NCI-H1694 treated with DMSO at 0.1 percent for 48 hours (cell line): ENCODE measurements at regions not wholly inside any gene's neighbourhood (a gene's known extent, or its start where the extent isn't known, plus 50 kb on each side); places are given as distances from the start of the nearest gene placed in this dataset.
A peak's percentile ranks its signal among the peaks of the same experiment; 100 is the strongest.
"Not testable (repeated sequence)": the region's sequence is repeated elsewhere in the genome, so short reads cannot be mapped to it uniquely, and the experiment has no call there.

Experiments used
- DNase-seq: peaks from one replicate; lab custom pipeline; 2025; lab: John Stamatoyannopoulos, UW

- DNase-seq: no peak
These were observed 411.1 kb downstream of the TMEM121 start for GRCh38 chr14:105937253-105938054.

- DNase-seq: no peak
These were observed 411.9 kb downstream of the TMEM121 start for GRCh38 chr14:105938055-105938863.

- no peak for DNase-seq
These were observed 412.6 kb downstream of the TMEM121 start for GRCh38 chr14:105938959-105939358.

GRCh38 chr14:105939810-105940508, 413.6 kb downstream of the TMEM121 start:
- DNase-seq: no peak

GRCh38 chr14:105940534-105941225, 414.3 kb downstream of the TMEM121 start:
- no peak for DNase-seq

- no peak for DNase-seq
These were observed 415.1 kb downstream of the TMEM121 start for GRCh38 chr14:105941226-105942166.

GRCh38 chr14:105942725-105943124, 416.3 kb downstream of the TMEM121 start:
- DNase-seq: not testable (repeated sequence)

- DNase-seq: no peak
These were observed 417.7 kb downstream of the TMEM121 start for GRCh38 chr14:105943973-105944602.

- DNase-seq: peak; percentile 51
These were observed 418.5 kb downstream of the TMEM121 start for GRCh38 chr14:105944632-105945610.

- DNase-seq: peak; percentile 66
These were observed 419.5 kb downstream of the TMEM121 start for GRCh38 chr14:105945896-105946295.

- DNase-seq: no peak
These were observed 421.2 kb downstream of the TMEM121 start for GRCh38 chr14:105947599-105947998.

- not testable (repeated sequence) for DNase-seq
These were observed 422.6 kb downstream of the TMEM121 start for GRCh38 chr14:105948955-105949354.

- not testable (repeated sequence) for DNase-seq
These were observed 424.0 kb downstream of the TMEM121 start for GRCh38 chr14:105950364-105950892.

- DNase-seq: no peak
These were observed 425.0 kb downstream of the TMEM121 start for GRCh38 chr14:105951399-105951798.

- no peak for DNase-seq
These were observed 425.8 kb downstream of the TMEM121 start for GRCh38 chr14:105952222-105952621.

GRCh38 chr14:105952826-105953225, 426.4 kb downstream of the TMEM121 start:
- no peak for DNase-seq

GRCh38 chr14:105961625-105962024, 435.2 kb downstream of the TMEM121 start:
- not testable (repeated sequence) for DNase-seq

- DNase-seq: no peak
These were observed 436.1 kb downstream of the TMEM121 start for GRCh38 chr14:105962532-105962931.

- no peak for DNase-seq
These were observed 441.9 kb downstream of the TMEM121 start for GRCh38 chr14:105968291-105968690.
